H7 (cell line): ENCODE measurements at regions not wholly inside any gene's neighbourhood (a gene's known extent, or its start where the extent isn't known, plus 50 kb on each side); places are given as distances from the start of the nearest gene placed in this dataset.

ENCODE experiments used
- DNase-seq: peaks from one replicate; pipeline ENCODE4 v3.0.0; 2012
- H3K27me3 ChIP-seq: 2 replicates; pipeline ENCODE4 v1.6.0; 2011; ENCODE audit warnings: mild to moderate bottlenecking, low read length; ENCODE audit not compliant: control insufficient read depth, insufficient read depth
- H3K36me3 ChIP-seq: replicated peaks from 2 replicates; pipeline ENCODE4 v1.5.1; 2011; ENCODE audit warnings: low read length; ENCODE audit not compliant: control insufficient read depth, insufficient read depth
- H3K4me3 ChIP-seq: 2 replicates; pipeline ENCODE4 v1.5.1; 2011; ENCODE audit warnings: low read depth, mild to moderate bottlenecking, control low read depth, low read length, moderate library complexity; ENCODE audit not compliant: insufficient read depth

- no peaks in the 10 kb centered on the region for H3K36me3 ChIP-seq
- DNase-seq, result no peak
- H3K27me3 ChIP-seq, result no peaks in the 10 kb centered on the region
- no peak overlapping the region for H3K4me3 ChIP-seq
Measured at GRCh38 chr2:236661762-236662110, 92.1 kb downstream of the ACKR3 start.

- no peaks in the 10 kb centered on the region for H3K27me3 ChIP-seq
- no peaks in the 10 kb centered on the region for H3K36me3 ChIP-seq
- DNase-seq, result no peak
- H3K4me3 ChIP-seq, result no peak overlapping the region
Measured at GRCh38 chr2:236662231-236663185, 92.9 kb downstream of the ACKR3 start.

- no peak for DNase-seq
- no peaks in the 10 kb centered on the region for H3K36me3 ChIP-seq
Measured at GRCh38 chr2:236663287-236664101, 93.9 kb downstream of the ACKR3 start.

GRCh38 chr2:236664136-236664535 is 94.5 kb downstream of the ACKR3 start:
- no peaks in the 10 kb centered on the region for H3K27me3 ChIP-seq
- H3K36me3 ChIP-seq, result no peaks in the 10 kb centered on the region
- H3K4me3 ChIP-seq, result no peak overlapping the region
- no peak for DNase-seq

More at GRCh38 chr2:236663287-236664101, 93.9 kb downstream of the ACKR3 start:
- Histone ChIP-seq H3K27me3 (no peaks in the 10 kb centered on the region), H3K4me3 (no peak overlapping the region)

- DNase-seq, result no peak
- H3K4me3 ChIP-seq, result no peak overlapping the region
- no peaks in the 10 kb centered on the region for H3K36me3 ChIP-seq
- no peaks in the 10 kb centered on the region for H3K27me3 ChIP-seq
Measured at GRCh38 chr2:236665101-236665500, 95.5 kb downstream of the ACKR3 start.

- H3K27me3 ChIP-seq, result no peaks in the 10 kb centered on the region
- H3K36me3 ChIP-seq, result no peaks in the 10 kb centered on the region
- DNase-seq, result no peak
- no peak overlapping the region for H3K4me3 ChIP-seq
Measured at GRCh38 chr2:236665572-236666118, 96.0 kb downstream of the ACKR3 start.

GRCh38 chr2:236666646-236667204 is 97.1 kb downstream of the ACKR3 start:
- Histone ChIP-seq H3K36me3 (no peaks in the 10 kb centered on the region), H3K27me3 (no peaks in the 10 kb centered on the region), H3K4me3 (no peak overlapping the region)
- no peak for DNase-seq

- H3K36me3 ChIP-seq, result no peaks in the 10 kb centered on the region
- no peak for DNase-seq
- H3K27me3 ChIP-seq, result no peaks in the 10 kb centered on the region
- no peak overlapping the region for H3K4me3 ChIP-seq
Measured at GRCh38 chr2:236667526-236667925, 97.9 kb downstream of the ACKR3 start.

GRCh38 chr2:236668531-236668969 is 98.9 kb downstream of the ACKR3 start:
- no peak for DNase-seq
- H3K36me3 ChIP-seq, result no peaks in the 10 kb centered on the region
- no peaks in the 10 kb centered on the region for H3K27me3 ChIP-seq
- no peak overlapping the region for H3K4me3 ChIP-seq

- Histone ChIP-seq H3K4me3 (no peak overlapping the region), H3K27me3 (no peaks in the 10 kb centered on the region), H3K36me3 (no peaks in the 10 kb centered on the region)
- DNase-seq, result no peak
Measured at GRCh38 chr2:236670235-236670620, 100.6 kb downstream of the ACKR3 start.

GRCh38 chr2:236671896-236672562 is 102.4 kb downstream of the ACKR3 start:
- H3K36me3 ChIP-seq, result no peaks in the 10 kb centered on the region
- no peak for DNase-seq
- no peak overlapping the region for H3K4me3 ChIP-seq
- no peaks in the 10 kb centered on the region for H3K27me3 ChIP-seq

GRCh38 chr2:236672606-236673005 is 103.0 kb downstream of the ACKR3 start:
- no peak for DNase-seq
- no peaks in the 10 kb centered on the region for H3K27me3 ChIP-seq
- no peak overlapping the region for H3K4me3 ChIP-seq
- H3K36me3 ChIP-seq, result no peaks in the 10 kb centered on the region

- Histone ChIP-seq H3K4me3 (no peak overlapping the region), H3K27me3 (no peaks in the 10 kb centered on the region), H3K36me3 (no peaks in the 10 kb centered on the region)
- DNase-seq, result no peak
Measured at GRCh38 chr2:236673126-236673822, 103.6 kb downstream of the ACKR3 start.

- no peaks in the 10 kb centered on the region for H3K27me3 ChIP-seq
- no peak overlapping the region for H3K4me3 ChIP-seq
- no peak for DNase-seq
- H3K36me3 ChIP-seq, result no peaks in the 10 kb centered on the region
Measured at GRCh38 chr2:236673823-236674185, 104.2 kb downstream of the ACKR3 start.
